ENCODE measurements at regions not wholly inside any gene's neighbourhood (a gene's known extent, or its start where the extent isn't known, plus 50 kb on each side); places are given as distances from the start of the nearest gene placed in this dataset.
"Not testable (repeated sequence)": the region's sequence is repeated elsewhere in the genome, so short reads cannot be mapped to it uniquely, and the experiment has no call there.

- H3K9me3 Mint-ChIP-seq (ENCODE audit: unreplicated experiment): no peaks in the 10 kb centered on the region
Observed at GRCh38 chr4:114257501-114257900, 278.1 kb upstream of the ARSJ start.

GRCh38 chr4:114262421-114262820 lies 283.0 kb upstream of the ARSJ start:
- not testable (repeated sequence) for H3K4me1 Mint-ChIP-seq (ENCODE audit: unreplicated experiment); H3K27ac Mint-ChIP-seq (ENCODE audit: unreplicated experiment); H3K36me3 Mint-ChIP-seq (ENCODE audit: low read depth, unreplicated experiment); H3K27me3 Mint-ChIP-seq (ENCODE audit: unreplicated experiment); H3K4me3 Mint-ChIP-seq (ENCODE audit: unreplicated experiment); H3K9me3 Mint-ChIP-seq (ENCODE audit: unreplicated experiment); DNase-seq (ENCODE audit: low spot score)

More at GRCh38 chr4:114257501-114257900, 278.1 kb upstream of the ARSJ start:
- no peak overlapping the region for H3K4me3 Mint-ChIP-seq (ENCODE audit: unreplicated experiment)
- no peak for DNase-seq (ENCODE audit: low spot score)
- H3K27me3 Mint-ChIP-seq (ENCODE audit: unreplicated experiment): no peaks in the 10 kb centered on the region
- H3K27ac Mint-ChIP-seq (ENCODE audit: unreplicated experiment): no peak overlapping the region
- H3K4me1 Mint-ChIP-seq (ENCODE audit: unreplicated experiment): no peaks in the 10 kb centered on the region
- no peak for TF ChIP-seq CTCF (IDR thresholded peaks at IDR 0.05; ENCODE audit: unreplicated experiment)
- no peaks in the 10 kb centered on the region for H3K36me3 Mint-ChIP-seq (ENCODE audit: low read depth, unreplicated experiment)

GRCh38 chr4:114263233-114263632 lies 283.8 kb upstream of the ARSJ start:
- H3K4me3 Mint-ChIP-seq (ENCODE audit: unreplicated experiment): no peak overlapping the region
- DNase-seq (ENCODE audit: low spot score): no peak
- H3K27ac Mint-ChIP-seq (ENCODE audit: unreplicated experiment): no peak overlapping the region
- no peaks in the 10 kb centered on the region for H3K9me3 Mint-ChIP-seq (ENCODE audit: unreplicated experiment)
- H3K4me1 Mint-ChIP-seq (ENCODE audit: unreplicated experiment): no peaks in the 10 kb centered on the region
- no peak for TF ChIP-seq CTCF (IDR thresholded peaks at IDR 0.05; ENCODE audit: unreplicated experiment)
- H3K36me3 Mint-ChIP-seq (ENCODE audit: low read depth, unreplicated experiment): no peaks in the 10 kb centered on the region
- H3K27me3 Mint-ChIP-seq (ENCODE audit: unreplicated experiment): no peaks in the 10 kb centered on the region

GRCh38 chr4:114264452-114264851 lies 285.0 kb upstream of the ARSJ start:
- Mint-ChIP-seq H3K4me1 (ENCODE audit: unreplicated experiment) (no peaks in the 10 kb centered on the region), H3K27me3 (ENCODE audit: unreplicated experiment) (no peaks in the 10 kb centered on the region), H3K4me3 (ENCODE audit: unreplicated experiment) (no peak overlapping the region), H3K27ac (ENCODE audit: unreplicated experiment) (no peak overlapping the region), H3K36me3 (ENCODE audit: low read depth, unreplicated experiment) (no peaks in the 10 kb centered on the region), H3K9me3 (ENCODE audit: unreplicated experiment) (no peaks in the 10 kb centered on the region)
- DNase-seq (ENCODE audit: low spot score): no peak
- no peak for TF ChIP-seq CTCF (IDR thresholded peaks at IDR 0.05; ENCODE audit: unreplicated experiment)

- no peak for DNase-seq (ENCODE audit: low spot score)
- Mint-ChIP-seq H3K9me3 (ENCODE audit: unreplicated experiment) (no peaks in the 10 kb centered on the region), H3K4me3 (ENCODE audit: unreplicated experiment) (no peak overlapping the region), H3K36me3 (ENCODE audit: low read depth, unreplicated experiment) (no peaks in the 10 kb centered on the region), H3K27ac (ENCODE audit: unreplicated experiment) (no peak overlapping the region), H3K4me1 (ENCODE audit: unreplicated experiment) (no peaks in the 10 kb centered on the region), H3K27me3 (ENCODE audit: unreplicated experiment) (no peaks in the 10 kb centered on the region)
- TF ChIP-seq CTCF (IDR thresholded peaks at IDR 0.05; ENCODE audit: unreplicated experiment): no peak
Observed at GRCh38 chr4:114264877-114265291, 285.4 kb upstream of the ARSJ start.

- Mint-ChIP-seq H3K27ac (ENCODE audit: unreplicated experiment) (no peak overlapping the region), H3K9me3 (ENCODE audit: unreplicated experiment) (no peaks in the 10 kb centered on the region), H3K27me3 (ENCODE audit: unreplicated experiment) (no peaks in the 10 kb centered on the region), H3K36me3 (ENCODE audit: low read depth, unreplicated experiment) (no peaks in the 10 kb centered on the region), H3K4me1 (ENCODE audit: unreplicated experiment) (no peaks in the 10 kb centered on the region), H3K4me3 (ENCODE audit: unreplicated experiment) (no peak overlapping the region)
- TF ChIP-seq CTCF (IDR thresholded peaks at IDR 0.05; ENCODE audit: unreplicated experiment): no peak
- no peak for DNase-seq (ENCODE audit: low spot score)
Observed at GRCh38 chr4:114265342-114265741, 285.9 kb upstream of the ARSJ start.
